ENCODE measurements at regions not wholly inside any gene's neighbourhood (a gene's known extent, or its start where the extent isn't known, plus 50 kb on each side); places are given as distances from the start of the nearest gene placed in this dataset.

DNA sequence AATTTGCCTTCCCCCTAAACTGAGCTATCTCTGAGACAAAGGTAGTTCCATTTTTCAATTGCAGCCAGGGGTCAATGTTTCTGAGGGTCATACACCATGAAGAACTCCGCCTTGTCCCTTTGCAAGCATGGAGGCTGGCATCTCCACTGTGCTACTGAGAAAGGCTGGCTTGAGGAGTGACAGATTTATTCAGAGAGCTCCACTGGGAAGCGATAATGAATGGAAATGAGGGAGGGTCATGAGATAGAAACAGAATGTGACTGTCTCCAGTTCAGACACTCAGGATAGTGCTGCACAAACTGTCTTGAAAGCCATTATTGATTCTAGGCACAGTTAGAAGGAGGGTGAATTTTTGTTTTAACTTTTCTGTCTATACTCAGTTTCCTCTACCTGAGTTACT is 197.5 kb downstream of the ZNF326 start:
- TF ChIP-seq, protein P1, sequence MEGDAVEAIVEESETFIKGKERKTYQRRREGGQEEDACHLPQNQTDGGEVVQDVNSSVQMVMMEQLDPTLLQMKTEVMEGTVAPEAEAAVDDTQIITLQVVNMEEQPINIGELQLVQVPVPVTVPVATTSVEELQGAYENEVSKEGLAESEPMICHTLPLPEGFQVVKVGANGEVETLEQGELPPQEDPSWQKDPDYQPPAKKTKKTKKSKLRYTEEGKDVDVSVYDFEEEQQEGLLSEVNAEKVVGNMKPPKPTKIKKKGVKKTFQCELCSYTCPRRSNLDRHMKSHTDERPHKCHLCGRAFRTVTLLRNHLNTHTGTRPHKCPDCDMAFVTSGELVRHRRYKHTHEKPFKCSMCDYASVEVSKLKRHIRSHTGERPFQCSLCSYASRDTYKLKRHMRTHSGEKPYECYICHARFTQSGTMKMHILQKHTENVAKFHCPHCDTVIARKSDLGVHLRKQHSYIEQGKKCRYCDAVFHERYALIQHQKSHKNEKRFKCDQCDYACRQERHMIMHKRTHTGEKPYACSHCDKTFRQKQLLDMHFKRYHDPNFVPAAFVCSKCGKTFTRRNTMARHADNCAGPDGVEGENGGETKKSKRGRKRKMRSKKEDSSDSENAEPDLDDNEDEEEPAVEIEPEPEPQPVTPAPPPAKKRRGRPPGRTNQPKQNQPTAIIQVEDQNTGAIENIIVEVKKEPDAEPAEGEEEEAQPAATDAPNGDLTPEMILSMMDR (IDR thresholded peaks at IDR 0.05 in 2 of 3, conservative IDR thresholded peaks at IDR 0.05 in 1 of 3; ENCODE audit: borderline replicate concordance in 1 of 3, insufficient read depth in 1 of 3, low read depth in 2 of 3, low read length in 2 of 3): no peak
- no peak for TF ChIP-seq EZH2phosphoT487 (IDR thresholded peaks at IDR 0.05; ENCODE audit: borderline replicate concordance)
- TF ChIP-seq, protein P2, sequence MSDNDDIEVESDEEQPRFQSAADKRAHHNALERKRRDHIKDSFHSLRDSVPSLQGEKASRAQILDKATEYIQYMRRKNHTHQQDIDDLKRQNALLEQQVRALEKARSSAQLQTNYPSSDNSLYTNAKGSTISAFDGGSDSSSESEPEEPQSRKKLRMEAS (IDR thresholded peaks at IDR 0.05): no peak
- TF ChIP-seq EGR1 (IDR thresholded peaks at IDR 0.05; ENCODE audit: low read depth): no peak
- no peak for TF ChIP-seq ZFX (IDR thresholded peaks at IDR 0.05)
- TF ChIP-seq POLR2AphosphoS5 (IDR thresholded peaks at IDR 0.05; ENCODE audit: low read depth, low read length): no peak
